Astrocyte (in vitro differentiated cells and primary cell): ENCODE measurements at regions not wholly inside any gene's neighbourhood (a gene's known extent, or its start where the extent isn't known, plus 50 kb on each side); places are given as distances from the start of the nearest gene placed in this dataset.

Experiments
- DNase-seq: peaks from one replicate; pipeline ENCODE4 v3.0.0-alpha.2; 2010; ENCODE audit warnings: low read depth
- FAIRE-seq: peaks from 2 replicates; lab custom pipeline; 2011; peaks lifted over from hg19 to GRCh38; lab: Jason Lieb, UNC
- H2AFZ ChIP-seq: 2 replicates; pipeline ENCODE4 v1.6.0; 2012; ENCODE audit warnings: low read depth, low read length, inconsistent platforms
- H3K27ac ChIP-seq: 2 replicates; pipeline ENCODE4 v1.5.1; 2011; ENCODE audit warnings: low read depth, low read length, inconsistent platforms
- H3K27me3 ChIP-seq: 2 replicates; pipeline ENCODE4 v1.6.0; 2011; ENCODE audit warnings: low read length, inconsistent platforms; ENCODE audit not compliant: insufficient read depth
- H3K36me3 ChIP-seq: 2 replicates; pipeline ENCODE4 v1.5.1; 2011; ENCODE audit warnings: low read length, inconsistent platforms; ENCODE audit not compliant: insufficient read depth
- H3K4me1 ChIP-seq: 2 replicates; pipeline ENCODE4 v1.5.1; 2011; ENCODE audit warnings: low read length, inconsistent platforms; ENCODE audit not compliant: insufficient read depth
- H3K4me2 ChIP-seq: 2 replicates; pipeline ENCODE4 v1.6.0; 2012; ENCODE audit warnings: low read length, inconsistent platforms
- H3K4me3 ChIP-seq: 2 replicates; pipeline ENCODE4 v1.5.1; 2011; ENCODE audit warnings: low read depth, mild to moderate bottlenecking, low read length, inconsistent platforms; ENCODE audit not compliant: insufficient read depth
- H3K79me2 ChIP-seq: 2 replicates; pipeline ENCODE4 v1.6.0; 2012; ENCODE audit warnings: mild to moderate bottlenecking, low read length, inconsistent platforms; ENCODE audit not compliant: insufficient read depth
- H3K9ac ChIP-seq: 2 replicates; pipeline ENCODE4 v1.6.0; 2012; ENCODE audit warnings: mild to moderate bottlenecking, low read length, inconsistent platforms
- H3K9me3 ChIP-seq: 2 replicates; pipeline ENCODE4 v1.5.1; 2012; ENCODE audit warnings: low read depth, mild to moderate bottlenecking, low read length, inconsistent platforms; ENCODE audit not compliant: insufficient read depth
- H4K20me1 ChIP-seq: 2 replicates; pipeline ENCODE4 v1.6.0; 2012; ENCODE audit warnings: low read length, inconsistent platforms; ENCODE audit not compliant: insufficient read depth
- H3K27ac Mint-ChIP-seq: one replicate; pipeline ENCODE4 v1.8.0; 2021; ENCODE audit warnings: mild to moderate bottlenecking, mixed read lengths; ENCODE audit not compliant: unreplicated experiment
- H3K27me3 Mint-ChIP-seq: one replicate; pipeline ENCODE4 v1.8.0; 2021; ENCODE audit warnings: low read depth, mixed read lengths; ENCODE audit not compliant: unreplicated experiment
- H3K36me3 Mint-ChIP-seq: one replicate; pipeline ENCODE4 v1.8.0; 2021; ENCODE audit warnings: low read depth, mixed read lengths; ENCODE audit not compliant: unreplicated experiment
- H3K4me1 Mint-ChIP-seq: one replicate; pipeline ENCODE4 v1.8.0; 2021; ENCODE audit warnings: low read depth, mixed read lengths; ENCODE audit not compliant: unreplicated experiment
- H3K4me3 Mint-ChIP-seq: one replicate; pipeline ENCODE4 v1.8.0; 2021; ENCODE audit warnings: mild to moderate bottlenecking, moderate library complexity, mixed read lengths; ENCODE audit not compliant: unreplicated experiment
- H3K9me3 Mint-ChIP-seq: one replicate; pipeline ENCODE4 v1.8.0; 2021; ENCODE audit warnings: mild to moderate bottlenecking, mixed read lengths; ENCODE audit not compliant: unreplicated experiment
- EZH2 ChIP-seq: IDR thresholded peaks from 2 replicates; pipeline ENCODE4 v1.6.1; 2012; ENCODE audit warnings: mild to moderate bottlenecking, low read length, inconsistent platforms; ENCODE audit not compliant: insufficient read depth
- TF ChIP-seq, protein P1 (sequence below): IDR thresholded peaks from 2 replicates; pipeline ENCODE4 v1.5.1; 2011; ENCODE audit warnings: low read depth, mild to moderate bottlenecking, inconsistent platforms, low read length, moderate library complexity; ENCODE audit not compliant: insufficient read depth

DNA sequence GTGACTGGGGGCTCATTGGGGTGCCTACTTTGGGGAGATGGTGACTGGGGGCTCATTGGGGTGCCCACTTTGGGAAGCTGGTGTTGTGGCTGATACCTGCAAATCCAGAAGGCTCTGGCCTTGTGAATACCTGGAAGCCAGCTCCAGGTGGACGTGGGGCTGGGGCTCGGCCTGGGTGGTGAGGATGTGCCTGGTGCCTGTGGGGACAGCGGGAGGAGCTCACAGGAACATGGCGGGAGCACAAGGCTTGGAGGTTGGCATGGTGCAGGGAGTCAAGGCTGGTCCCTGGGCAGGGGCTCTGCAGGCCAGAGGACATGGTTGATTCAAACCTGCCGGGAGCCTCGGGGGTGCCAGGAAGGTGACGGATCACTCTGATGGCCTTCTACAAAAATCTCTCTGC lies 1165.7 kb downstream of the BRD1 start:
- FAIRE-seq, result no peak
- H3K9me3 Mint-ChIP-seq, result peaks cover 8% of the 10 kb centered on the region

DNA sequence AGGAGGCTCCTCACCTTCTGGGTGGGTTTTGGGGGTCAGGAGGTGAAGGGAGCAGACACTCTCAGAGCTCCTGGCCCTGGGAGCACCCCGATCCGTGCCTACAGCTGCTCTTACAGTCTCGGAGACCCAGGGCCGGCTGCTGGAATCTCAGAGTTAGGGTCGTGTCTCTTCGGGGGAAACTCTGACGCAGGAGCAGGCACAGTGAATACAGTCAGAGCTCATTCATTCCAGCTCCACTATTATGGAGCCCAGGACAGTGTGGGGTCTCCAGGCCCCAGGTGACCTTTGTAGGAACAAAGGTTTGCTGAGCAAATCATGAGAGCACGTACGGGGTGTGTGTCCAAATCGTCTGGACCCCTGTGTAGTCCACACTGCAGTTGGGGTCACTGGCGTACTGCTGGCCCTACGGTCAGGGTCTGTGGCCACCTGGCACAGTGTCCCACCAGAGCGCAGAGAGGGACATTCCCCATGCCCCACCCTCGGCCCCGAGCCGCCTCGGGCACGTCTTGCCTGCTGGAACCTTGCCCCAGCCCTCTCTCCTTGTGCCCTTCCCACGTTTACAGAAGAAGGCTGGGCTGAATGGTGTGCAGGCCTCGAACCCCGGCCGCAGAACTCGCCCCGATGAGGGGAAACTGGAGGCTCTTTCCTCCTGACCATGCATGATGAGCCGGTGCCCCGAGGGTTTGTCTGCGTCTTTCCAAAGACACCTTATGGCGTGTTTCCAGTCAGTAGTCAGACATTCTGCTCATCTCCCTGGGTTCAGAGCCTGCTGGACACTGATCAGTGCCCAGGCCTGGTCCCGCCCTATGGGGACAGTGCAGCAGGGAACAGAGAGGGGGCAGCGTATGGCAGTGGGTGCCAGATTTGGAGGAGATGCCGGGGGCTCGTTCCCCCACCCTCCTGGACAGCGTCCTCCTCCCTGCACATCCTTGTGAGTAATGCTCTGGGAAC lies 1166.6 kb downstream of the BRD1 start:
- Histone ChIP-seq H3K79me2 (no peaks in the 10 kb centered on the region), H2AFZ (no peak overlapping the region), H3K4me2 (no peak overlapping the region), H3K9ac (no peak overlapping the region), H3K27ac (no peak overlapping the region), H3K4me1 (no peaks in the 10 kb centered on the region), H4K20me1 (no peaks in the 10 kb centered on the region), H3K27me3 (no peaks in the 10 kb centered on the region), H3K4me3 (no peak overlapping the region), H3K9me3 (peaks cover 2% of the 10 kb centered on the region), H3K36me3 (no peaks in the 10 kb centered on the region)
- TF ChIP-seq, protein P1, sequence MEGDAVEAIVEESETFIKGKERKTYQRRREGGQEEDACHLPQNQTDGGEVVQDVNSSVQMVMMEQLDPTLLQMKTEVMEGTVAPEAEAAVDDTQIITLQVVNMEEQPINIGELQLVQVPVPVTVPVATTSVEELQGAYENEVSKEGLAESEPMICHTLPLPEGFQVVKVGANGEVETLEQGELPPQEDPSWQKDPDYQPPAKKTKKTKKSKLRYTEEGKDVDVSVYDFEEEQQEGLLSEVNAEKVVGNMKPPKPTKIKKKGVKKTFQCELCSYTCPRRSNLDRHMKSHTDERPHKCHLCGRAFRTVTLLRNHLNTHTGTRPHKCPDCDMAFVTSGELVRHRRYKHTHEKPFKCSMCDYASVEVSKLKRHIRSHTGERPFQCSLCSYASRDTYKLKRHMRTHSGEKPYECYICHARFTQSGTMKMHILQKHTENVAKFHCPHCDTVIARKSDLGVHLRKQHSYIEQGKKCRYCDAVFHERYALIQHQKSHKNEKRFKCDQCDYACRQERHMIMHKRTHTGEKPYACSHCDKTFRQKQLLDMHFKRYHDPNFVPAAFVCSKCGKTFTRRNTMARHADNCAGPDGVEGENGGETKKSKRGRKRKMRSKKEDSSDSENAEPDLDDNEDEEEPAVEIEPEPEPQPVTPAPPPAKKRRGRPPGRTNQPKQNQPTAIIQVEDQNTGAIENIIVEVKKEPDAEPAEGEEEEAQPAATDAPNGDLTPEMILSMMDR, result no peak
- no peak for TF ChIP-seq EZH2
- no peak for FAIRE-seq
- Mint-ChIP-seq H3K4me1 (peaks cover 9% of the 10 kb centered on the region), H3K36me3 (peaks cover 6% of the 10 kb centered on the region), H3K27me3 (peaks cover 8% of the 10 kb centered on the region), H3K9me3 (peaks cover 8% of the 10 kb centered on the region), H3K4me3 (no peak overlapping the region), H3K27ac (no peak overlapping the region)
- DNase-seq, result no peak

More for the DNA sequence above, 1165.7 kb downstream of the BRD1 start:
- H3K9ac ChIP-seq, result no peak overlapping the region
- H3K4me1 ChIP-seq, result no peaks in the 10 kb centered on the region
- no peak overlapping the region for H2AFZ ChIP-seq
- H4K20me1 ChIP-seq, result no peaks in the 10 kb centered on the region
- H3K9me3 ChIP-seq, result peaks cover 2% of the 10 kb centered on the region
- peaks cover 6% of the 10 kb centered on the region for H3K36me3 Mint-ChIP-seq
- no peak overlapping the region for H3K4me3 Mint-ChIP-seq
- H3K79me2 ChIP-seq, result no peaks in the 10 kb centered on the region
- DNase-seq, result no peak
- H3K27ac ChIP-seq, result no peak overlapping the region
- no peak overlapping the region for H3K4me3 ChIP-seq
- H3K27me3 Mint-ChIP-seq, result peaks cover 8% of the 10 kb centered on the region
- no peak overlapping the region for H3K27ac Mint-ChIP-seq
- no peaks in the 10 kb centered on the region for H3K36me3 ChIP-seq
- H3K27me3 ChIP-seq, result no peaks in the 10 kb centered on the region
- TF ChIP-seq EZH2, result no peak
- TF ChIP-seq, protein P1, result no peak
- peaks cover 12% of the 10 kb centered on the region for H3K4me1 Mint-ChIP-seq
- no peak overlapping the region for H3K4me2 ChIP-seq
